ENCODE measurements at regions not wholly inside any gene's neighbourhood (a gene's known extent, or its start where the extent isn't known, plus 50 kb on each side); places are given as distances from the start of the nearest gene placed in this dataset.

GRCh38 chr5:117736698-117737097 is 1162.1 kb upstream of the SEMA6A start:
- no peak for TF ChIP-seq CTCF (IDR thresholded peaks at IDR 0.05; ENCODE audit: poor library complexity, severe bottlenecking)
- TF ChIP-seq EP300 (conservative IDR thresholded peaks at IDR 0.05; ENCODE audit: poor library complexity, severe bottlenecking) = no peak
- no peak for TF ChIP-seq EZH2 (IDR thresholded peaks at IDR 0.05; ENCODE audit: borderline replicate concordance, insufficient read depth, low read length, poor library complexity, severe bottlenecking)
- TF ChIP-seq POLR2AphosphoS5 (IDR thresholded peaks at IDR 0.05) = no peak
- no peak for TF ChIP-seq RAD21 (conservative IDR thresholded peaks at IDR 0.05)
- no peak for TF ChIP-seq REST (IDR thresholded peaks at IDR 0.05; ENCODE audit: borderline replicate concordance)
- TF ChIP-seq TAF1 (IDR thresholded peaks at IDR 0.05; ENCODE audit: low read depth) = no peak
